ENCODE measurements at regions not wholly inside any gene's neighbourhood (a gene's known extent, or its start where the extent isn't known, plus 50 kb on each side); places are given as distances from the start of the nearest gene placed in this dataset.
A peak's percentile ranks its signal among the peaks of the same experiment; 100 is the strongest.

GRCh38 chr2:235390816-235391194 lies 103.0 kb upstream of the AGAP1 start:
- no peak overlapping the region for H2BK120ac ChIP-seq (ENCODE audit: insufficient read depth, low read length, poor library complexity)
- no peak overlapping the region for H4K8ac ChIP-seq (ENCODE audit: low read depth, low read length)
- no peaks in the 10 kb centered on the region for H3K79me2 ChIP-seq (ENCODE audit: control insufficient read depth, insufficient read depth, low read length, poor library complexity)
- H2BK12ac ChIP-seq (ENCODE audit: low read length) = no peak overlapping the region
- no peaks in the 10 kb centered on the region for H3K27me3 ChIP-seq (ENCODE audit: insufficient read depth, low read length)
- no peak overlapping the region for H3K18ac ChIP-seq (ENCODE audit: low read length)
- H2BK5ac ChIP-seq (ENCODE audit: low read depth, low read length, poor library complexity) = no peak overlapping the region
- H3K4me2 ChIP-seq (ENCODE audit: low read length) = no peak overlapping the region
- H3K79me1 ChIP-seq (ENCODE audit: low read length) = no peaks in the 10 kb centered on the region
- H3K23ac ChIP-seq (ENCODE audit: low read length) = no peak overlapping the region
- no peak overlapping the region for H3K4ac ChIP-seq (ENCODE audit: low read depth, low read length)
- no peak overlapping the region for H3K9ac ChIP-seq (ENCODE audit: low read length)
- no peaks in the 10 kb centered on the region for H3K9me3 ChIP-seq (ENCODE audit: insufficient read depth, low read depth, low read length)
- no peak overlapping the region for H2AK5ac ChIP-seq (ENCODE audit: low read length)
- no peak for DNase-seq
- no peaks in the 10 kb centered on the region for H3K36me3 ChIP-seq (ENCODE audit: control insufficient read depth in 1 of 2, insufficient read depth in 2 of 2, low read length in 2 of 2)
- H4K91ac ChIP-seq (ENCODE audit: low read depth, low read length) = no peak overlapping the region
- H3K14ac ChIP-seq (ENCODE audit: low read length) = no peak overlapping the region
- WGBS (ENCODE audit: extremely low coverage, insufficient coverage, insufficient read length) = no CpG with 5 or more reads among the region's 10 CpGs
- H4K12ac ChIP-seq (ENCODE audit: low read depth, low read length) = no peak overlapping the region
- H3K4me1 ChIP-seq (ENCODE audit: control insufficient read depth in 1 of 2, insufficient read depth in 2 of 2, low read length in 2 of 2) = peaks cover 6 to 14% of the 10 kb centered on the region in 2 experiments
- no peak overlapping the region for H3K4me3 ChIP-seq (ENCODE audit: low read depth, low read length)
- no peak overlapping the region for H3K27ac ChIP-seq (ENCODE audit: low read depth, low read length)
- H2AFZ ChIP-seq (ENCODE audit: insufficient read depth, low read length, poor library complexity) = no peak overlapping the region

- no peaks in the 10 kb centered on the region for H3K79me1 ChIP-seq (ENCODE audit: low read length)
- H3K27me3 ChIP-seq (ENCODE audit: insufficient read depth, low read length) = no peaks in the 10 kb centered on the region
- H4K91ac ChIP-seq (ENCODE audit: low read depth, low read length) = no peak overlapping the region
- H3K23ac ChIP-seq (ENCODE audit: low read length) = no peak overlapping the region
- no peak overlapping the region for H3K4me2 ChIP-seq (ENCODE audit: low read length)
- no peaks in the 10 kb centered on the region for H3K79me2 ChIP-seq (ENCODE audit: control insufficient read depth, insufficient read depth, low read length, poor library complexity)
- H3K27ac ChIP-seq (ENCODE audit: low read depth, low read length) = no peak overlapping the region
- H2BK12ac ChIP-seq (ENCODE audit: low read length) = no peak overlapping the region
- H2BK5ac ChIP-seq (ENCODE audit: low read depth, low read length, poor library complexity) = no peak overlapping the region
- H3K4ac ChIP-seq (ENCODE audit: low read depth, low read length) = no peak overlapping the region
- H3K4me1 ChIP-seq (ENCODE audit: control insufficient read depth in 1 of 2, insufficient read depth in 2 of 2, low read length in 2 of 2) = peaks cover 6 to 14% of the 10 kb centered on the region in 2 experiments
- H3K9me3 ChIP-seq (ENCODE audit: insufficient read depth, low read depth, low read length) = no peaks in the 10 kb centered on the region
- no peak for DNase-seq
- H3K14ac ChIP-seq (ENCODE audit: low read length) = no peak overlapping the region
- no peak overlapping the region for H3K18ac ChIP-seq (ENCODE audit: low read length)
- no peaks in the 10 kb centered on the region for H3K36me3 ChIP-seq (ENCODE audit: control insufficient read depth in 1 of 2, insufficient read depth in 2 of 2, low read length in 2 of 2)
- no peak overlapping the region for H2AK5ac ChIP-seq (ENCODE audit: low read length)
- no peak overlapping the region for H4K12ac ChIP-seq (ENCODE audit: low read depth, low read length)
- no peak overlapping the region for H4K8ac ChIP-seq (ENCODE audit: low read depth, low read length)
- WGBS (ENCODE audit: extremely low coverage, insufficient coverage, insufficient read length) = no CpG with 5 or more reads among the region's 28 CpGs
- H3K9ac ChIP-seq (ENCODE audit: low read length) = no peak overlapping the region
- H2BK120ac ChIP-seq (ENCODE audit: insufficient read depth, low read length, poor library complexity) = no peak overlapping the region
- no peak overlapping the region for H3K4me3 ChIP-seq (ENCODE audit: low read depth, low read length)
- H2AFZ ChIP-seq (ENCODE audit: insufficient read depth, low read length, poor library complexity) = no peak overlapping the region
Observed at GRCh38 chr2:235391921-235392615, 101.8 kb upstream of the AGAP1 start.

GRCh38 chr2:235394278-235394828 lies 99.5 kb upstream of the AGAP1 start:
- Histone ChIP-seq H3K79me1 (ENCODE audit: low read length) (no peaks in the 10 kb centered on the region), H3K9me3 (ENCODE audit: insufficient read depth, low read depth, low read length) (no peaks in the 10 kb centered on the region), H3K36me3 (ENCODE audit: control insufficient read depth in 1 of 2, insufficient read depth in 2 of 2, low read length in 2 of 2) (no peaks in the 10 kb centered on the region), H3K4me1 (ENCODE audit: control insufficient read depth in 1 of 2, insufficient read depth in 2 of 2, low read length in 2 of 2) (peaks cover 6 to 14% of the 10 kb centered on the region in 2 experiments), H4K91ac (ENCODE audit: low read depth, low read length) (no peak overlapping the region), H3K18ac (ENCODE audit: low read length) (no peak overlapping the region), H4K8ac (ENCODE audit: low read depth, low read length) (no peak overlapping the region), H3K4ac (ENCODE audit: low read depth, low read length) (no peak overlapping the region), H2BK12ac (ENCODE audit: low read length) (no peak overlapping the region), H3K9ac (ENCODE audit: low read length) (no peak overlapping the region), H2BK120ac (ENCODE audit: insufficient read depth, low read length, poor library complexity) (no peak overlapping the region), H3K27ac (ENCODE audit: low read depth, low read length) (no peak overlapping the region), H4K12ac (ENCODE audit: low read depth, low read length) (no peak overlapping the region), H3K4me2 (ENCODE audit: low read length) (no peak overlapping the region), H3K4me3 (ENCODE audit: low read depth, low read length) (no peak overlapping the region), H2BK5ac (ENCODE audit: low read depth, low read length, poor library complexity) (no peak overlapping the region), H3K14ac (ENCODE audit: low read length) (no peak overlapping the region), H2AFZ (ENCODE audit: insufficient read depth, low read length, poor library complexity) (no peak overlapping the region), H3K27me3 (ENCODE audit: insufficient read depth, low read length) (no peaks in the 10 kb centered on the region), H3K23ac (ENCODE audit: low read length) (no peak overlapping the region), H3K79me2 (ENCODE audit: control insufficient read depth, insufficient read depth, low read length, poor library complexity) (no peaks in the 10 kb centered on the region), H2AK5ac (ENCODE audit: low read length) (no peak overlapping the region)
- peak; percentile 17 to 87 for DNase-seq
- WGBS (ENCODE audit: extremely low coverage, insufficient coverage, insufficient read length) = no CpG with 5 or more reads among the region's 12 CpGs

- Histone ChIP-seq H3K79me1 (ENCODE audit: low read length) (no peaks in the 10 kb centered on the region), H3K4me3 (ENCODE audit: low read depth, low read length) (no peak overlapping the region), H3K14ac (ENCODE audit: low read length) (no peak overlapping the region), H2BK12ac (ENCODE audit: low read length) (no peak overlapping the region), H4K91ac (ENCODE audit: low read depth, low read length) (no peak overlapping the region), H2AFZ (ENCODE audit: insufficient read depth, low read length, poor library complexity) (no peak overlapping the region), H3K79me2 (ENCODE audit: control insufficient read depth, insufficient read depth, low read length, poor library complexity) (no peaks in the 10 kb centered on the region), H2BK5ac (ENCODE audit: low read depth, low read length, poor library complexity) (no peak overlapping the region), H3K27me3 (ENCODE audit: insufficient read depth, low read length) (no peaks in the 10 kb centered on the region), H4K12ac (ENCODE audit: low read depth, low read length) (no peak overlapping the region), H3K27ac (ENCODE audit: low read depth, low read length) (no peak overlapping the region), H3K23ac (ENCODE audit: low read length) (no peak overlapping the region), H3K18ac (ENCODE audit: low read length) (no peak overlapping the region), H4K8ac (ENCODE audit: low read depth, low read length) (no peak overlapping the region), H3K36me3 (ENCODE audit: control insufficient read depth in 1 of 2, insufficient read depth in 2 of 2, low read length in 2 of 2) (no peaks in the 10 kb centered on the region), H2AK5ac (ENCODE audit: low read length) (no peak overlapping the region), H3K4ac (ENCODE audit: low read depth, low read length) (no peak overlapping the region), H3K4me2 (ENCODE audit: low read length) (no peak overlapping the region), H2BK120ac (ENCODE audit: insufficient read depth, low read length, poor library complexity) (no peak overlapping the region), H3K9me3 (ENCODE audit: insufficient read depth, low read depth, low read length) (peaks cover 7% of the 10 kb centered on the region), H3K4me1 (ENCODE audit: control insufficient read depth in 1 of 2, insufficient read depth in 2 of 2, low read length in 2 of 2) (peaks cover 6 to 8% of the 10 kb centered on the region in 2 experiments), H3K9ac (ENCODE audit: low read length) (no peak overlapping the region)
- no CpG with 5 or more reads among the region's 8 CpGs for WGBS (ENCODE audit: extremely low coverage, insufficient coverage, insufficient read length)
- DNase-seq = no peak
Observed at GRCh38 chr2:235396071-235396846, 97.6 kb upstream of the AGAP1 start.

Measured in trophoblast cell (in vitro differentiated cells and primary cell).